OCI-LY1 (cell line): ENCODE measurements at regions not wholly inside any gene's neighbourhood (a gene's known extent, or its start where the extent isn't known, plus 50 kb on each side); places are given as distances from the start of the nearest gene placed in this dataset.

Experiments
- H2AFZ ChIP-seq: fragments of 200-600 bp; sonication (generic), shearing (Covaris generic); 2 replicates; pipeline ENCODE4 v1.6.0; 2014; ENCODE audit warnings: antibody characterized with exemption, mild to moderate bottlenecking, low read length
- H3F3A ChIP-seq: fragments of 200-600 bp; sonication (generic), shearing (Covaris generic); 2 replicates; pipeline ENCODE4 v1.6.0; 2014; ENCODE audit warnings: mild to moderate bottlenecking, antibody characterized with exemption, low read length, moderate library complexity; ENCODE audit not compliant: insufficient read depth
- H3K27ac ChIP-seq: fragments of 200-600 bp; sonication (generic); 2 replicates; pipeline ENCODE4 v1.5.1; 2014; ENCODE audit warnings: low read length, mixed run types, mild to moderate bottlenecking, low read depth; ENCODE audit not compliant: poor library complexity, severe bottlenecking
- H3K27me3 ChIP-seq: fragments of 200-600 bp; sonication (generic); 2 replicates; pipeline ENCODE4 v1.6.0; 2014; ENCODE audit warnings: antibody characterized with exemption, mild to moderate bottlenecking, low read length, moderate library complexity; ENCODE audit not compliant: insufficient read depth
- H3K36me3 ChIP-seq: fragments of 200-600 bp; sonication (generic); 2 replicates; pipeline ENCODE4 v1.6.1; 2014; ENCODE audit warnings: mild to moderate bottlenecking, antibody characterized with exemption, low read length, moderate library complexity, mixed read lengths; ENCODE audit not compliant: insufficient read depth
- H3K4me1 ChIP-seq: fragments of 200-600 bp; sonication (generic); 2 replicates; pipeline ENCODE4 v1.5.1; 2014; ENCODE audit warnings: mild to moderate bottlenecking, low read length, moderate library complexity; ENCODE audit not compliant: insufficient read depth, severe bottlenecking
- H3K4me2 ChIP-seq: fragments of 200-600 bp; sonication (generic), shearing (Covaris generic); 2 replicates; pipeline ENCODE4 v1.6.1; 2014; ENCODE audit warnings: low read length
- H3K4me3 ChIP-seq: fragments of 200-600 bp; sonication (generic); 2 replicates; pipeline ENCODE4 v1.5.1; 2014; ENCODE audit warnings: low read length, low read depth, mild to moderate bottlenecking, mixed read lengths; ENCODE audit not compliant: poor library complexity, severe bottlenecking
- H3K79me2 ChIP-seq: fragments of 200-600 bp; shearing (Covaris generic); 2 replicates; pipeline ENCODE4 v1.6.1; 2016; ENCODE audit warnings: mixed run types, low read length, mixed read lengths; ENCODE audit not compliant: insufficient read depth
- H3K9ac ChIP-seq: fragments of 200-600 bp; sonication (generic), shearing (Covaris generic); 2 replicates; pipeline ENCODE4 v1.6.1; 2014; ENCODE audit warnings: mild to moderate bottlenecking, low read length, mixed read lengths
- H3K9me2 ChIP-seq: fragments of 200-600 bp; sonication (generic), shearing (Covaris generic); 2 replicates; pipeline ENCODE4 v1.6.1; 2014; ENCODE audit warnings: low read depth, mild to moderate bottlenecking, low read length, mixed read lengths
- H3K9me3 ChIP-seq: fragments of 200-600 bp; shearing (Covaris generic); 2 replicates; pipeline ENCODE4 v1.6.1; 2014; ENCODE audit warnings: low read length, mixed read lengths
- H4K20me1 ChIP-seq: fragments of 200-600 bp; sonication (generic), shearing (Covaris generic); 2 replicates; pipeline ENCODE4 v1.6.0; 2016; ENCODE audit warnings: mild to moderate bottlenecking, low read length; ENCODE audit not compliant: insufficient read depth
- CTCF ChIP-seq: fragments of 200-600 bp; sonication (generic), shearing (Covaris generic); IDR thresholded peaks from 2 replicates; pipeline ENCODE4 v1.5.1; 2017; ENCODE audit warnings: mild to moderate bottlenecking, antibody characterized with exemption, low read length, moderate library complexity, mixed read lengths
- EZH2 ChIP-seq: fragments of 200-600 bp; sonication (generic), shearing (Covaris generic); IDR thresholded peaks from 2 replicates; pipeline ENCODE4 v1.8.0; 2017; ENCODE audit warnings: borderline replicate concordance, mixed run types, mild to moderate bottlenecking, antibody characterized with exemption, low read length, moderate library complexity, mixed read lengths

- Histone ChIP-seq H2AFZ (0 out of 2 replicates have a peak overlapping the region, but pooled peaks have one; percentile 52), H3K9me3 (no peaks in the 10 kb centered on the region), H3K4me3 (no peak overlapping the region), H3K27ac (no peak overlapping the region), H3K36me3 (no peaks in the 10 kb centered on the region), H3K4me1 (no peaks in the 10 kb centered on the region), H3K9ac (no peak overlapping the region), H3K4me2 (no peak overlapping the region), H4K20me1 (no peaks in the 10 kb centered on the region), H3F3A (no peaks in the 10 kb centered on the region), H3K79me2 (no peaks in the 10 kb centered on the region), H3K27me3 (no peaks in the 10 kb centered on the region), H3K9me2 (no peaks in the 10 kb centered on the region)
- TF ChIP-seq CTCF = no peak
- TF ChIP-seq EZH2 = no peak
Measured at GRCh38 chr6:15994814-15995459, 133.9 kb upstream of the MYLIP start.

DNA sequence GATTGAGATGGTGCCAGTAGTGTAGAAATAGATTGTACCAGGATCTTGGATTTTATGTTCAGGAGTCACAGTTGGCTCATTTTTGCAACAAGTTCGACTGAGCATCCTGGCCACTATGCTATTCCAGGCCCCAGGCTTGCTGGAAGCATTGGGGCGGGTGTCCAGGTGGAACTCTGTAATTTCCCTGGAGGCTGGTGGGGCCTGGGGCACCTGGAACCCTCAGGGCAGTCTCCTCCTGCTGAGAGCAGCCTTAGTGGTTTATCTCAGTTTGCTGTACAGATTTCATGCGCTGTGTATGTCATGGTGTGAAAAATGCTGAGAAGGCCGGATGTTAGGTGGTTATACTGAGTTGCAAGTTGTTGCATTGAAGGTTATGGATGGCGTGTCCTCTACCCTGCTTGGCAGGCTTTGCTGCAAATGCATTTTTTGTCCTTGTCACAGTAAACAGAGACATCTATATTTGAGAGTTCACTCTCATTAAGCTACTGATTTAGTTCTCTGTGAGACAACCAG, 135.1 kb upstream of the MYLIP start:
- H3K27ac ChIP-seq = no peak overlapping the region
- H3K4me1 ChIP-seq = no peaks in the 10 kb centered on the region
- H4K20me1 ChIP-seq = no peaks in the 10 kb centered on the region
- H3K4me3 ChIP-seq = no peak overlapping the region
- no peaks in the 10 kb centered on the region for H3K9me2 ChIP-seq
- H3K27me3 ChIP-seq = no peaks in the 10 kb centered on the region
- H2AFZ ChIP-seq = no peak overlapping the region
- H3K4me2 ChIP-seq = no peak overlapping the region
- no peak overlapping the region for H3K9ac ChIP-seq
- no peaks in the 10 kb centered on the region for H3F3A ChIP-seq
- no peak for TF ChIP-seq EZH2
- TF ChIP-seq CTCF = no peak
- H3K9me3 ChIP-seq = no peaks in the 10 kb centered on the region
- H3K79me2 ChIP-seq = no peaks in the 10 kb centered on the region
- no peaks in the 10 kb centered on the region for H3K36me3 ChIP-seq

DNA sequence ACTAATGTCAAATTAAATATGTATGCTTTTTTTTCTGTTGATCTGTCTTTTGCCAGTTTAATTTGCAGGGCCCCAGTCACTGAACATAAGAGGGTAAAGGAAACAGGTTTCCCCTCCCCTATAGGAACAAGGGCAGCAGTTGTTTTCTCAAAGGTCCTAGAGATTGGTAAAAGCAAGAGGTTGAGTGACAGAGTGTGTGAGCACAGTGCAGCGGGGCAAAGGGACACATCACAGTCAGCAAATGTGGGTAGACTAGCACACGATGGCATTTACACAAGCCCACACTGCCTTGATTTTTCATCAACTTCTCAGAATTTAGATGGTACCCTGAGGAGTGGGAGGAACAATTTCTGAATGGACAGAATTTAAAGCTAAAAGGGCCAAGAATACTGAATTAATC, 138.7 kb upstream of the MYLIP start:
- no peak overlapping the region for H3K4me2 ChIP-seq
- no peak for TF ChIP-seq EZH2
- TF ChIP-seq CTCF = no peak
- no peak overlapping the region for H2AFZ ChIP-seq

More for the DNA sequence above, 138.7 kb upstream of the MYLIP start:
- no peaks in the 10 kb centered on the region for H4K20me1 ChIP-seq
- H3K27me3 ChIP-seq = no peaks in the 10 kb centered on the region
- H3K9ac ChIP-seq = no peak overlapping the region
- no peaks in the 10 kb centered on the region for H3K79me2 ChIP-seq
- no peaks in the 10 kb centered on the region for H3F3A ChIP-seq
- no peaks in the 10 kb centered on the region for H3K9me3 ChIP-seq
- no peaks in the 10 kb centered on the region for H3K4me1 ChIP-seq
- H3K4me3 ChIP-seq = no peak overlapping the region
- no peaks in the 10 kb centered on the region for H3K36me3 ChIP-seq
- no peaks in the 10 kb centered on the region for H3K9me2 ChIP-seq
- no peak overlapping the region for H3K27ac ChIP-seq
